Neural progenitor cell (in vitro differentiated cells): ENCODE measurements at regions not wholly inside any gene's neighbourhood (a gene's known extent, or its start where the extent isn't known, plus 50 kb on each side); places are given as distances from the start of the nearest gene placed in this dataset.

Experiments used
- EZH2 ChIP-seq: fragments of 200-600 bp; sonication (generic); IDR thresholded peaks from 2 replicates; pipeline ENCODE4 v1.6.1; 2017; ENCODE audit warnings: antibody characterized with exemption, mild to moderate bottlenecking, moderate library complexity
- EZH2phosphoT487 ChIP-seq: fragments of 200-600 bp; sonication (generic); IDR thresholded peaks from 2 replicates; pipeline ENCODE4 v1.6.1; 2017; ENCODE audit warnings: antibody characterized with exemption
- TF ChIP-seq, protein P1 (sequence below): fragments of 200-600 bp; sonication (generic); IDR thresholded peaks from 2 replicates; pipeline ENCODE4 v1.5.1; 2017; ENCODE audit warnings: antibody characterized with exemption, mild to moderate bottlenecking

- TF ChIP-seq, protein P1, sequence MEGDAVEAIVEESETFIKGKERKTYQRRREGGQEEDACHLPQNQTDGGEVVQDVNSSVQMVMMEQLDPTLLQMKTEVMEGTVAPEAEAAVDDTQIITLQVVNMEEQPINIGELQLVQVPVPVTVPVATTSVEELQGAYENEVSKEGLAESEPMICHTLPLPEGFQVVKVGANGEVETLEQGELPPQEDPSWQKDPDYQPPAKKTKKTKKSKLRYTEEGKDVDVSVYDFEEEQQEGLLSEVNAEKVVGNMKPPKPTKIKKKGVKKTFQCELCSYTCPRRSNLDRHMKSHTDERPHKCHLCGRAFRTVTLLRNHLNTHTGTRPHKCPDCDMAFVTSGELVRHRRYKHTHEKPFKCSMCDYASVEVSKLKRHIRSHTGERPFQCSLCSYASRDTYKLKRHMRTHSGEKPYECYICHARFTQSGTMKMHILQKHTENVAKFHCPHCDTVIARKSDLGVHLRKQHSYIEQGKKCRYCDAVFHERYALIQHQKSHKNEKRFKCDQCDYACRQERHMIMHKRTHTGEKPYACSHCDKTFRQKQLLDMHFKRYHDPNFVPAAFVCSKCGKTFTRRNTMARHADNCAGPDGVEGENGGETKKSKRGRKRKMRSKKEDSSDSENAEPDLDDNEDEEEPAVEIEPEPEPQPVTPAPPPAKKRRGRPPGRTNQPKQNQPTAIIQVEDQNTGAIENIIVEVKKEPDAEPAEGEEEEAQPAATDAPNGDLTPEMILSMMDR, result no peak
- no peak for TF ChIP-seq EZH2phosphoT487
- TF ChIP-seq EZH2, result no peak
Observed at GRCh38 chr15:96916750-96917149, 586.2 kb downstream of the NR2F2 start.
